ENCODE measurements at regions not wholly inside any gene's neighbourhood (a gene's known extent, or its start where the extent isn't known, plus 50 kb on each side); places are given as distances from the start of the nearest gene placed in this dataset.

- Histone ChIP-seq H3K4me2 (no peak overlapping the region), H3F3A (ENCODE audit: insufficient read depth, low read depth) (no peaks in the 10 kb centered on the region), H3K9me3 (ENCODE audit: insufficient read depth, low read depth) (no peaks in the 10 kb centered on the region), H3K27me3 (ENCODE audit: insufficient read depth, low read depth) (no peaks in the 10 kb centered on the region), H3K36me3 (ENCODE audit: low read depth) (no peaks in the 10 kb centered on the region), H4K20me1 (ENCODE audit: insufficient read depth) (no peaks in the 10 kb centered on the region), H3K9me2 (ENCODE audit: insufficient read depth) (no peaks in the 10 kb centered on the region), H3K4me3 (no peak overlapping the region), H3K79me2 (ENCODE audit: low read depth) (no peaks in the 10 kb centered on the region), H2AFZ (no peak overlapping the region), H3K27ac (no peak overlapping the region), H3K4me1 (replicated peaks; ENCODE audit: insufficient read depth) (no peaks in the 10 kb centered on the region)
- CTCF ChIA-PET = no interaction called here
- intact Hi-C loops (cut with micrococcal nuclease; ENCODE audit: unreplicated experiment) = no loop called here
- POLR2A ChIA-PET (ENCODE audit: unreplicated experiment) = no interaction called here
- BruUV-seq (replicated peaks) = no TSS peak
- TF ChIP-seq EZH2 (IDR thresholded peaks at IDR 0.05; ENCODE audit: low read depth) = no peak
- TF ChIP-seq CTCF (conservative IDR thresholded peaks at IDR 0.05) = no peak
- no peak for DNase-seq
These were observed 257.1 kb downstream of the BRINP2 start for GRCh38 chr1:177427811-177428210.

DNA sequence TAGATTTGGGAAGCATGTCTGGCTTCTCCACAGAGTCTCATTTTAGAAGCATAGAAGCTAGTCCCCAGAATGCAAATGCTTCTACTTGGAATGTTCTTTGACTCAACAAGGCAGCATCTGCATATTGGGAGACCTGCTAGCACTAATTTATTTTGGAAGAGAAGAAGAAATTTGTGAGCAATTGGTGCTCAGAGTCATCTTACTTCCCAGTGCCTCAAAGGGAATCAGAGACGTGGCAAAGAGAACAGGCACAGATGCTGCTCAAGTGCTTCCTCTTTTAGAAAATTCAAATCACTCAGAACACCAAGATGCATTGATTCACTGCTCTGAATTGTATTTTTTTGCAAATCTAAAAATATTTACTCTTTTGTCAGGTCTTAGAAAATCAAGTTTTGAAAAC lies 255.7 kb downstream of the BRINP2 start:
- no peaks in the 10 kb centered on the region for H3F3A ChIP-seq (ENCODE audit: insufficient read depth, low read depth)
- intact Hi-C loops (cut with micrococcal nuclease; ENCODE audit: unreplicated experiment) = no loop called here
- CTCF ChIA-PET = no interaction called here
- no peaks in the 10 kb centered on the region for H3K36me3 ChIP-seq (ENCODE audit: low read depth)
- no peak overlapping the region for H3K4me2 ChIP-seq
- no peak overlapping the region for H2AFZ ChIP-seq
- POLR2A ChIA-PET (ENCODE audit: unreplicated experiment) = no interaction called here
- BruUV-seq (replicated peaks) = no TSS peak
- no peak for DNase-seq
- H4K20me1 ChIP-seq (ENCODE audit: insufficient read depth) = no peaks in the 10 kb centered on the region
- no peak overlapping the region for H3K27ac ChIP-seq
- H3K4me3 ChIP-seq = no peak overlapping the region
- no peaks in the 10 kb centered on the region for H3K9me3 ChIP-seq (ENCODE audit: insufficient read depth, low read depth)
- no peaks in the 10 kb centered on the region for H3K27me3 ChIP-seq (ENCODE audit: insufficient read depth, low read depth)
- H3K9me2 ChIP-seq (ENCODE audit: insufficient read depth) = no peaks in the 10 kb centered on the region
- no peak for TF ChIP-seq CTCF (conservative IDR thresholded peaks at IDR 0.05)
- TF ChIP-seq EZH2 (IDR thresholded peaks at IDR 0.05; ENCODE audit: low read depth) = no peak
- no peaks in the 10 kb centered on the region for H3K4me1 ChIP-seq (replicated peaks; ENCODE audit: insufficient read depth)
- H3K79me2 ChIP-seq (ENCODE audit: low read depth) = no peaks in the 10 kb centered on the region

DNA sequence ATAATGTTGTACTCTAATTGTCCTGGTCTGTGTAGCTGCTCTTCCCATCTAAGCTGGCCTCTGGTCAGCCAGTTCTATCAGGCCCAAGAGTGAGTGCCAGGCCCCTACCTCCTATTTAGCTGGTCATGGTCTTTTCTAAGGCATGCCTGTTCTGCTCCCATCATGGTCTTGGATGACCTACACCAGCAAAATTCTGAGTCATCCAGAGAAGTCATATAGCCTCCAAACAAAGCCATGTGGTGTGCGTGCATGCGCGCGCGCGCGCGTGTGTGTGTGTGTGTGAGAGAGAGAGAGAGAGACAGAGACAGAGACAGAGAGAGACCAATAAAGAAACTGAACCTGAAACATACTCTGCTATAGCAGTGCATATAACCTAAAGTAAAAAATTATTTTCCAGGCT lies 254.4 kb downstream of the BRINP2 start:
- Histone ChIP-seq H3K27ac (no peak overlapping the region), H3K9me3 (ENCODE audit: insufficient read depth, low read depth) (no peaks in the 10 kb centered on the region), H3K4me1 (replicated peaks; ENCODE audit: insufficient read depth) (no peaks in the 10 kb centered on the region), H4K20me1 (ENCODE audit: insufficient read depth) (no peaks in the 10 kb centered on the region), H3K27me3 (ENCODE audit: insufficient read depth, low read depth) (no peaks in the 10 kb centered on the region), H3K4me3 (no peak overlapping the region), H2AFZ (no peak overlapping the region), H3F3A (ENCODE audit: insufficient read depth, low read depth) (no peaks in the 10 kb centered on the region), H3K36me3 (ENCODE audit: low read depth) (no peaks in the 10 kb centered on the region), H3K4me2 (no peak overlapping the region), H3K79me2 (ENCODE audit: low read depth) (no peaks in the 10 kb centered on the region), H3K9me2 (ENCODE audit: insufficient read depth) (no peaks in the 10 kb centered on the region)
- no TSS peak for BruUV-seq (replicated peaks)
- DNase-seq = no peak
- ChIA-PET POLR2A (ENCODE audit: unreplicated experiment) (no interaction called here), CTCF (no interaction called here)
- TF ChIP-seq CTCF (conservative IDR thresholded peaks at IDR 0.05) (no peak), EZH2 (IDR thresholded peaks at IDR 0.05; ENCODE audit: low read depth) (no peak)
- intact Hi-C loops (cut with micrococcal nuclease; ENCODE audit: unreplicated experiment) = no loop called here

Data from PC-9 (cell line).